B cell (primary cell): ENCODE measurements at regions not wholly inside any gene's neighbourhood (a gene's known extent, or its start where the extent isn't known, plus 50 kb on each side); places are given as distances from the start of the nearest gene placed in this dataset.

Experiments used
- CTCF ChIP-seq: fragments of 200-600 bp; IDR thresholded peaks from one replicate; pipeline ENCODE4 v1.8.0; 2022; ENCODE audit warnings: antibody characterized with exemption, mild to moderate bottlenecking
- EZH2 ChIP-seq: IDR thresholded peaks from 2 replicates; pipeline ENCODE4 v1.6.1; 2012; ENCODE audit warnings: borderline replicate concordance, low read depth, mild to moderate bottlenecking, moderate library complexity, low read length; ENCODE audit not compliant: insufficient read depth, poor library complexity, severe bottlenecking

DNA sequence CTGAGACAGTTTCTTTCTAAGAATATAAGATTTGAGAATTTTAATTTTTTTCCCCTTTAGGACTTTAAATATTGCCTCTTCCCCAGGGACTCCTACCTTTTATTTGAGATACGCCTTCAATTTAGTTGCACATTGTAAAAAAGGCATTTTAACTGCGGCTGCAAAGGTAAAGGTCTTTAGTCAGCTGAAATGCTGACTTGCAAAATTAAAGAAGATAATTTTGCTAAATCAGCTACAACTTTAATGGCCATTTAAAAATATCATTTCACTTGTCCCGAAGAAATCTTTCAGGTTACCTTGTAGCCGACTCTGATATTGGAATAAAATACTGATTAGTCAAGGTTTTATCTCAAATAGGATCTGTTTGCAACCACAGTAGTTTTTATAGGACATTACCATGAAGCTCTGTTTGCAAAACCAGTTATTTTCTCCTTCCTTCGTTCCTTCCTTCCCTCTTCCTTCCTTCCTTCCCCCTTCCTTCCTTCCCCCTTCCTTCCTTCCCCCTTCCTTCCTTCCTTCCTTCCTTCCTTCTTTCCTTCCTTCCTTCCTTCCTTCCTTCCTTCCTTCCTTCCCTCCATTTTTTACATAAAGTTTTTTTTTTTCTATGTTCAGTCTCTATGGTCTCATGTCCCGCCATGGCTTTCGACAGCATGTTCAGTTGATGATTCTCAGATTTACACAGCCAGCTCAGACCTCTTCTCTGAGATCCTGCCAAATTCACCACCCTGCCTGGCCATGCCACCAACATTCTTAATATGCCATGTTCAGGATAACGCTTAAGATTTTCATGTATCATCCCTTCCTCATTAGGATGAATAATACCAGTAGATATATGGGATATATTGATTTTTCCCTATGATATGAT, 405.4 kb upstream of the PRKX start:
- TF ChIP-seq CTCF (no peak), EZH2 (no peak)
